Type B pancreatic cell (in vitro differentiated cells): ENCODE measurements at regions not wholly inside any gene's neighbourhood (a gene's known extent, or its start where the extent isn't known, plus 50 kb on each side); places are given as distances from the start of the nearest gene placed in this dataset.
"Not testable (repeated sequence)": the region's sequence is repeated elsewhere in the genome, so short reads cannot be mapped to it uniquely, and the experiment has no call there.

ENCODE experiments used
- DNase-seq: peaks from one replicate; pipeline ENCODE4 v3.0.0; 2021; ENCODE audit warnings: mixed read lengths; ENCODE audit not compliant: unreplicated experiment; ENCODE audit errors: extremely low spot score
- H3K27ac Mint-ChIP-seq: 2 replicates; pipeline ENCODE4 v1.8.0; 2021; ENCODE audit warnings: mild to moderate bottlenecking, mixed read lengths
- H3K27me3 Mint-ChIP-seq: 2 replicates; pipeline ENCODE4 v1.8.0; 2021; ENCODE audit warnings: mixed read lengths
- H3K36me3 Mint-ChIP-seq: 2 replicates; pipeline ENCODE4 v1.8.0; 2021; ENCODE audit warnings: mixed read lengths
- H3K4me1 Mint-ChIP-seq: one replicate; pipeline ENCODE4 v1.8.0; 2021; ENCODE audit warnings: mixed read lengths; ENCODE audit not compliant: unreplicated experiment
- H3K4me3 Mint-ChIP-seq: 2 replicates; pipeline ENCODE4 v1.8.0; 2021; ENCODE audit warnings: mild to moderate bottlenecking, mixed read lengths
- H3K9me3 Mint-ChIP-seq: 2 replicates; pipeline ENCODE4 v1.8.0; 2021; ENCODE audit warnings: mixed read lengths
- TF ChIP-seq, protein P1 (sequence below): fragments of 200-600 bp; sonication (generic); conservative IDR thresholded peaks from 2 replicates; pipeline ENCODE4 v1.5.0; 2021; ENCODE audit warnings: antibody characterized with exemption, mild to moderate bottlenecking

DNA sequence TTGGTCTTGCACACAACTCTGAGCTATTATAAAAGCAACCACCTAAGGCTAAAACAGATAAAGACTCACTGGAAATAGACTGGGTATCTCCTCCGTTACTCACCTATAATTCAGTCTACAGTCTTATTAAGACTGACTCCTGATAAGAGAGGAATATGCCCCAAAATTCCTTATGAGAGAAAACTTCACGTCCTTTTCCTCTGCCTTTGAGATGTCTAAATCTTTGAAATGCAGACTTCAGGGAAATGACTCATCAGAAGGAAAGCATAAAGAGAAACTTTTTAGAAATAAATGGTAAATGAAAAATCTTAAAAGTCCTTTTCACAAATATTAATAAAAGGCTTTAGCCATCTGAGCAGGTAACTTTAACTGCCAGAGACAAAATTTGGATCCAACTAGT lies 187.5 kb upstream of the RTL1 start:
- H3K27me3 Mint-ChIP-seq, result peaks cover 3% of the 10 kb centered on the region
- DNase-seq, result no peak
- H3K27ac Mint-ChIP-seq, result no peak overlapping the region
- H3K36me3 Mint-ChIP-seq, result no peaks in the 10 kb centered on the region
- TF ChIP-seq, protein P1, sequence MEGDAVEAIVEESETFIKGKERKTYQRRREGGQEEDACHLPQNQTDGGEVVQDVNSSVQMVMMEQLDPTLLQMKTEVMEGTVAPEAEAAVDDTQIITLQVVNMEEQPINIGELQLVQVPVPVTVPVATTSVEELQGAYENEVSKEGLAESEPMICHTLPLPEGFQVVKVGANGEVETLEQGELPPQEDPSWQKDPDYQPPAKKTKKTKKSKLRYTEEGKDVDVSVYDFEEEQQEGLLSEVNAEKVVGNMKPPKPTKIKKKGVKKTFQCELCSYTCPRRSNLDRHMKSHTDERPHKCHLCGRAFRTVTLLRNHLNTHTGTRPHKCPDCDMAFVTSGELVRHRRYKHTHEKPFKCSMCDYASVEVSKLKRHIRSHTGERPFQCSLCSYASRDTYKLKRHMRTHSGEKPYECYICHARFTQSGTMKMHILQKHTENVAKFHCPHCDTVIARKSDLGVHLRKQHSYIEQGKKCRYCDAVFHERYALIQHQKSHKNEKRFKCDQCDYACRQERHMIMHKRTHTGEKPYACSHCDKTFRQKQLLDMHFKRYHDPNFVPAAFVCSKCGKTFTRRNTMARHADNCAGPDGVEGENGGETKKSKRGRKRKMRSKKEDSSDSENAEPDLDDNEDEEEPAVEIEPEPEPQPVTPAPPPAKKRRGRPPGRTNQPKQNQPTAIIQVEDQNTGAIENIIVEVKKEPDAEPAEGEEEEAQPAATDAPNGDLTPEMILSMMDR, result no peak
- no peaks in the 10 kb centered on the region for H3K9me3 Mint-ChIP-seq
- H3K4me1 Mint-ChIP-seq, result no peaks in the 10 kb centered on the region
- no peak overlapping the region for H3K4me3 Mint-ChIP-seq

DNA sequence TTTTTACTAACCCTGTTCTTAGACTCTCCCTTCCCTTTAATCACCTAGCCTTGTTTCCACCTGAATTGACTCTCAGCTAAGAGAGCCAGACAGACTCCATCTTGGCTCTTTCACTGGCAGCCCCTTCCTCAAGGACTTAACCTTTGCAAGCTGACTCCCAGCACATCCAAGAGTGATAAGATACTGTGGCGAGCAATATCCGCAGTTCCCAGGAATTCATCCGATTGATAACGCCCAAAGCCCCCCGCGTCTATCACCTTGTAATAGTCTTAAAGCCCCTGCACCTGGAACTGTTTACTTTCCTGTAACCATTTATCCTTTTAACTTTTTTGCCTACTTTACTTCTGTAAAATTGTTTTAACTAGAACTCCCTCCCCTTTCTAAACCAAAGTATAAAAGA lies 191.4 kb upstream of the RTL1 start:
- not testable (repeated sequence) for H3K27ac Mint-ChIP-seq, H3K4me3 Mint-ChIP-seq, H3K36me3 Mint-ChIP-seq, H3K4me1 Mint-ChIP-seq, H3K9me3 Mint-ChIP-seq, DNase-seq, H3K27me3 Mint-ChIP-seq

DNA sequence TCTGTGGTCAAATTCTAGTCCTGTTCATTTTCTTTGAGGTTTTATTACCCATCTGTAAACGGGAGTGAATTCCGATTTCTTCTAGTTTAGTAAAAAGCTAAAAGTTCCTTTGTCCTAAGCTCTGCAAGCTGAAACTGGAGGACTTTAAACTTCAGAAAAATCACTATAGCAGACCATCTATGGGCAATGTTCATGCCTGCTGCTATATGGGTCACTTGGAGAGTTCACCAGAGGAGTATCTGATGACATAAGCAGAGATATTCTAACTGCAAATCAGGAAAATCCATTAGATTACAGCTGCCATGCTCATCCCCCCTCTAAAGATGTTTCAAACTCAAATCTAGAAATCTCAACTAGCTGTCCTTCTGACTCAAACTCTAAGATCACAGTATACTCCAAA lies 193.0 kb upstream of the RTL1 start:
- Mint-ChIP-seq H3K9me3 (no peaks in the 10 kb centered on the region), H3K27me3 (peaks cover 6% of the 10 kb centered on the region), H3K36me3 (peaks cover 4% of the 10 kb centered on the region), H3K27ac (no peak overlapping the region), H3K4me3 (no peak overlapping the region), H3K4me1 (no peaks in the 10 kb centered on the region)
- TF ChIP-seq, protein P1, result no peak
- no peak for DNase-seq

DNA sequence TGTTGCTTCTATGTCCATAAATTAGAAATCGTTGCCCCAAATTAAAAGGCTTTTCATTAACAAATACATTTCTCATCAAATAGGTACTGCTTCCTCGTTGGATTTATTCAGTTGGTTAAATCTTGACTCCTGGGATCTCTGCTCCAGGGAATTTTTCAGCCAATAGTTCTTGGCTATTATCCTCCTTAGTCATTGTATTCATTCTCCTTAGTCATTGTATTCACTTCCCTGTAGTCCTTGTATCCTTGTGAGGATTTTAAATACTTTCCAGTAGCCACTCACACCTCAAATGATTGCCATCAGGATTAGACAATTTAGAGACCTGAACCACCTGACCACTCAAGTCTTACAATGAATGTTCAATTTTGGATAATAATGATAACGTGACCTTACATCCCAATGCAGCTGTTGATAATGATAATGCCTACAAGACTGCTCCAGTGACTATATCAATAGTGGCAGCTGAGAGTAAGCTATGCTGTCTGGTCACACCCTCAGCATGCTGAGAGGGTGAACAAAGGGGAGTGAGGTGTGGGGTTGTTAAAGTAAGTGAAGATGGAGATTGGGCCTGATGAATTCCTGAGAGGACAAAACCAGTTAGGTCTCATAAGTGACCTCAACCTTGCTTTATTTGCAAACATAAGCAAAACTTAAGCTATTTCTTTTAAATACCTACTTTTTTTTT lies 193.7 kb upstream of the RTL1 start:
- Mint-ChIP-seq H3K27ac (no peak overlapping the region), H3K4me1 (no peaks in the 10 kb centered on the region), H3K4me3 (no peak overlapping the region), H3K9me3 (no peaks in the 10 kb centered on the region), H3K27me3 (peaks cover 6% of the 10 kb centered on the region), H3K36me3 (peaks cover 4% of the 10 kb centered on the region)
- no peak for DNase-seq
- TF ChIP-seq, protein P1, result no peak

DNA sequence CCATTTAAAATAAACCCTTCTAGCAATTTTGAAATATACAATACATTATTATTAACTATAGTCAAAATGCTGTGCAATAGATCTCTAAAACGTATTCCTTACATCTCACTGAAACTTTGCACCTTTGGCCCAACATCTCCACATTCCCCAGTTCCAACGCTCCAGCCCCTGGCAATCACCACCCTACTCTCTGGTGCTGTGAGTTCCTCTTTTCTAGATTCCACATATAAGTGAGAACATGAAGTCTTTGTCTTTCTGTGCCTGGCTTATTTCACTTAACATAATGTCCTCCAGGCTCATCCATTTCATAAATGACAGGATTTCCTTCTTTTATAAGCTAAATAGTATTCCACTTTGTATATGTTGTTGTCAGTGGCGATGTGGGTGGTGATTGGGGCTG lies 194.7 kb upstream of the RTL1 start:
- peaks cover 6% of the 10 kb centered on the region for H3K27me3 Mint-ChIP-seq
- no peaks in the 10 kb centered on the region for H3K9me3 Mint-ChIP-seq
- no peak overlapping the region for H3K27ac Mint-ChIP-seq
- no peaks in the 10 kb centered on the region for H3K4me1 Mint-ChIP-seq
- DNase-seq, result no peak
- H3K36me3 Mint-ChIP-seq, result peaks cover 4% of the 10 kb centered on the region
- TF ChIP-seq, protein P1, result no peak
- no peak overlapping the region for H3K4me3 Mint-ChIP-seq

DNA sequence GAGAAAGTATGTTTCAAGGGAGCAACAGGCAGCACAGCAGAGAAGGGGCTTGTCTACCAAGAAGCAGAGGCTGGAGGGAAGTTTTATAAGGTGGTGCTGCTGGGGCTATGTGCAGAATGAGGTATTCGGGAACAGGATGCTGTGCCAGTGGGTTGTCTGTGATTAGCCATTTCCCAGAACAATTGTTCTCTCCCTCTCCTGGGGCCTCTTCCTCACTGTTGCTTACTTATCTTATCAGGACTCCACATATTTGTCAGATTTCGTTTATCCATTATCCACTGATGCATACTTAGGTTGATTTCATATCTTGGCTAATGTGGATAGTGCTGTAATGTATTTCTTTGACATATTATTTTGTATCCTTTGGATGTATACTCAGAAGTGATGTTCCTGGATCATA lies 195.1 kb upstream of the RTL1 start:
- no peaks in the 10 kb centered on the region for H3K4me1 Mint-ChIP-seq
- TF ChIP-seq, protein P1, result no peak
- no peak overlapping the region for H3K4me3 Mint-ChIP-seq
- H3K27me3 Mint-ChIP-seq, result peaks cover 6% of the 10 kb centered on the region
- no peaks in the 10 kb centered on the region for H3K9me3 Mint-ChIP-seq
- peaks cover 4% of the 10 kb centered on the region for H3K36me3 Mint-ChIP-seq
- no peak overlapping the region for H3K27ac Mint-ChIP-seq
- DNase-seq, result no peak
